Endothelial cell of umbilical vein (primary cell): ENCODE measurements at regions not wholly inside any gene's neighbourhood (a gene's known extent, or its start where the extent isn't known, plus 50 kb on each side); places are given as distances from the start of the nearest gene placed in this dataset.

ENCODE experiments used
- BruUV-seq: library from RNA; stranded (reverse); fragments of 400-500 nt; replicated peaks from 2 replicates; lab custom pipeline; 2021; lab: Mats Ljungman, UMichigan
- CTCF ChIA-PET: fragments of 300-600, 350-600 bp; sonication (Branson Sonifier 250); formaldehyde crosslinking; loops from one replicate; lab custom pipeline; 2021; ENCODE audit warnings: antibody characterized with exemption, inconsistent platforms; lab: Charles Lee
- POLR2A ChIA-PET: fragments of 300-600, 350-600 bp; sonication (Branson Sonifier 250); formaldehyde crosslinking; loops from one replicate; lab custom pipeline; 2021; ENCODE audit warnings: antibody characterized with exemption, inconsistent platforms; lab: Charles Lee
- DNase-seq: peaks from one replicate; pipeline ENCODE4 v3.0.0-alpha.2; 2011; ENCODE audit warnings: low read depth, low spot score
- FAIRE-seq: peaks from 2 replicates; lab custom pipeline; 2011; peaks lifted over from hg19 to GRCh38; lab: Jason Lieb, UNC
- H2AFZ ChIP-seq: 2 replicates; pipeline ENCODE4 v1.6.0; 2012; ENCODE audit warnings: low read depth, low read length, control low read depth, inconsistent platforms
- H3K27ac ChIP-seq: 2 replicates; pipeline ENCODE4 v1.5.1; 2011; ENCODE audit warnings: low read depth, mild to moderate bottlenecking, control low read depth, low read length, moderate library complexity; ENCODE audit not compliant: insufficient read depth
- H3K27me3 ChIP-seq, 2 experiments: 2 replicates each; pipeline versions ENCODE4 v1.6.0 to v1.6.1; 2011; ENCODE audit warnings: low read length in 2 of 2, mixed read lengths in 1 of 2; ENCODE audit not compliant: control insufficient read depth in 2 of 2, insufficient read depth in 2 of 2
- H3K36me3 ChIP-seq, 2 experiments: 2 replicates in 1 of 2; 3 replicates in 1 of 2; pipeline ENCODE4 v1.5.1; 2011; ENCODE audit warnings: low read length in 2 of 2, mild to moderate bottlenecking in 1 of 2, moderate library complexity in 1 of 2; ENCODE audit not compliant: control insufficient read depth in 2 of 2, insufficient read depth in 2 of 2; ENCODE audit errors: extremely low read depth in 1 of 2
- H3K4me1 ChIP-seq: 3 replicates; pipeline ENCODE4 v1.5.1; 2011; ENCODE audit warnings: mild to moderate bottlenecking, low read length; ENCODE audit not compliant: control insufficient read depth, insufficient read depth; ENCODE audit errors: extremely low read depth
- H3K4me2 ChIP-seq: 2 replicates; pipeline ENCODE4 v1.6.1; 2011; ENCODE audit warnings: low read length, control low read depth, mixed read lengths; ENCODE audit not compliant: insufficient read depth
- H3K4me3 ChIP-seq, 3 experiments: fragments of 200-600 bp in 1 of 3; sonication (generic), shearing (Covaris generic) in 1 of 3; replicated peaks in 1 of 3; 2 replicates each; pipeline ENCODE4 v1.5.1; 2011 to 2016; ENCODE audit warnings: control low read depth in 3 of 3, low read length in 3 of 3, mild to moderate bottlenecking in 2 of 3, inconsistent platforms in 1 of 3, low read depth in 1 of 3, moderate library complexity in 1 of 3; ENCODE audit not compliant: insufficient read depth in 1 of 3
- H3K79me2 ChIP-seq: 2 replicates; pipeline ENCODE4 v1.6.0; 2012; ENCODE audit warnings: low read length, inconsistent platforms; ENCODE audit not compliant: control insufficient read depth, insufficient read depth
- H3K9ac ChIP-seq: replicated peaks from 2 replicates; pipeline ENCODE3; 2011; ENCODE audit warnings: low read length, control low read depth; ENCODE audit not compliant: insufficient read depth; ENCODE audit errors: extremely low read depth
- H3K9me1 ChIP-seq: replicated peaks from 3 replicates; pipeline ENCODE4 v1.6.0; 2011; ENCODE audit warnings: mild to moderate bottlenecking, low read length; ENCODE audit not compliant: control insufficient read depth, insufficient read depth; ENCODE audit errors: extremely low read depth
- H3K9me3 ChIP-seq: replicated peaks from 2 replicates; pipeline ENCODE4 v1.5.1; 2012; ENCODE audit warnings: low read length, inconsistent platforms; ENCODE audit not compliant: control insufficient read depth, insufficient read depth
- H4K20me1 ChIP-seq: replicated peaks from 2 replicates; pipeline ENCODE3; 2011; ENCODE audit warnings: mild to moderate bottlenecking, low read length; ENCODE audit not compliant: control insufficient read depth, insufficient read depth; ENCODE audit errors: extremely low read depth
- EZH2 ChIP-seq: IDR thresholded peaks from 2 replicates; pipeline ENCODE4 v1.6.1; 2012; ENCODE audit warnings: borderline replicate concordance, low read depth, mild to moderate bottlenecking, moderate library complexity, low read length, inconsistent platforms; ENCODE audit not compliant: severe bottlenecking
- FOS ChIP-seq: IDR thresholded peaks from 2 replicates; pipeline ENCODE4 v1.6.1; 2011; ENCODE audit warnings: mild to moderate bottlenecking, low read length, moderate library complexity, borderline replicate concordance; ENCODE audit not compliant: insufficient read depth
- GATA2 ChIP-seq: IDR thresholded peaks from 2 replicates; pipeline ENCODE4 v1.7.0; 2011; ENCODE audit warnings: low read depth, mild to moderate bottlenecking, moderate library complexity, mixed read lengths, low read length; ENCODE audit not compliant: insufficient read length, insufficient read depth
- JUN ChIP-seq: IDR thresholded peaks from 2 replicates; pipeline ENCODE4 v1.6.1; 2011; ENCODE audit warnings: borderline replicate concordance, low read depth; ENCODE audit not compliant: insufficient read length, insufficient read depth
- MAX ChIP-seq: IDR thresholded peaks from 2 replicates; pipeline ENCODE4 v1.6.1; 2011; ENCODE audit not compliant: insufficient read depth, insufficient read length
- MYC ChIP-seq: IDR thresholded peaks from one replicate; pipeline ENCODE4 v1.6.1; 2011; ENCODE audit warnings: mild to moderate bottlenecking, low read depth, low read length
- POLR2A ChIP-seq: IDR thresholded peaks from 2 replicates; pipeline ENCODE4 v1.6.1; 2012; ENCODE audit warnings: low read depth, mild to moderate bottlenecking, control low read depth, low read length
- POLR2AphosphoS5 ChIP-seq: IDR thresholded peaks from 2 replicates; pipeline ENCODE4 v1.6.1; 2012; ENCODE audit warnings: low read depth, mild to moderate bottlenecking, control low read depth, low read length, moderate library complexity; ENCODE audit not compliant: insufficient read depth
- dilution Hi-C: fragments of 300-500 bp; cut with MboI; formaldehyde crosslinking; loops from one replicate; pipeline ENCODE4 v1.15.0; 2019; ENCODE audit warnings: low sequenced_read_pairs; ENCODE audit not compliant: extremely low pct_ligation_motif_present
- intact Hi-C: fragments of 100-400 bp; cut with micrococcal nuclease; formaldehyde crosslinking; loops from one replicate; pipeline ENCODE4 v1.10.0; 2022
- TF ChIP-seq, protein P1 (sequence below), 2 donors: IDR thresholded peaks; 1 replicate in 1 of 2; 2 replicates in 1 of 2; pipeline ENCODE4 v1.5.1; 2011; ENCODE audit warnings: low read length in 2 of 2, mild to moderate bottlenecking in 2 of 2, moderate library complexity in 2 of 2, control low read depth in 1 of 2, inconsistent platforms in 1 of 2, low read depth in 1 of 2; ENCODE audit not compliant: insufficient read depth in 1 of 2; ENCODE audit errors: extremely low read depth in 1 of 2

DNA sequence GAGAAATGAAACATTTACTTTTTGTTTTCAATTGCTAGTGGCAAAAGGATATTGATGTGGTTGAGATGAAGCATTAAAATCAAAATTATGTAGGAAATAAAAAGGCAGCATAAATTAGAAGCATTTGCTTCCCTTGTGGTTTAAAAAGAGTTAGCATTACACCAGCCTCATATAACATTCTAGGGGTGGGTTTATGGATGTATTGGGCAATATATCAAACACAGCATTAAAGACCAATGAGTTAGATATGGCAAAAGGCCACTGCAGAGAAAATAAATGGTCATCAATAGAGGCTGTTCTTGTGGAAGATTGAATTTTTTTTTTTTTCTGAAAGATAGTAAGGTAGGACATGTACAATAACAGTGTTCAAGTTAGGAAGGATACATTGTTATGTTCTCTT lies 473.0 kb downstream of the TLR4 start:
- no peak overlapping the region for H2AFZ ChIP-seq
- H4K20me1 ChIP-seq: no peaks in the 10 kb centered on the region
- H3K4me2 ChIP-seq: no peak overlapping the region
- FAIRE-seq: no peak
- no peaks in the 10 kb centered on the region for H3K4me1 ChIP-seq
- TF ChIP-seq FOS (no peak), POLR2AphosphoS5 (no peak), POLR2A (no peak), MAX (no peak), GATA2 (no peak), MYC (no peak), EZH2 (no peak), JUN (no peak)
- TF ChIP-seq, protein P1, sequence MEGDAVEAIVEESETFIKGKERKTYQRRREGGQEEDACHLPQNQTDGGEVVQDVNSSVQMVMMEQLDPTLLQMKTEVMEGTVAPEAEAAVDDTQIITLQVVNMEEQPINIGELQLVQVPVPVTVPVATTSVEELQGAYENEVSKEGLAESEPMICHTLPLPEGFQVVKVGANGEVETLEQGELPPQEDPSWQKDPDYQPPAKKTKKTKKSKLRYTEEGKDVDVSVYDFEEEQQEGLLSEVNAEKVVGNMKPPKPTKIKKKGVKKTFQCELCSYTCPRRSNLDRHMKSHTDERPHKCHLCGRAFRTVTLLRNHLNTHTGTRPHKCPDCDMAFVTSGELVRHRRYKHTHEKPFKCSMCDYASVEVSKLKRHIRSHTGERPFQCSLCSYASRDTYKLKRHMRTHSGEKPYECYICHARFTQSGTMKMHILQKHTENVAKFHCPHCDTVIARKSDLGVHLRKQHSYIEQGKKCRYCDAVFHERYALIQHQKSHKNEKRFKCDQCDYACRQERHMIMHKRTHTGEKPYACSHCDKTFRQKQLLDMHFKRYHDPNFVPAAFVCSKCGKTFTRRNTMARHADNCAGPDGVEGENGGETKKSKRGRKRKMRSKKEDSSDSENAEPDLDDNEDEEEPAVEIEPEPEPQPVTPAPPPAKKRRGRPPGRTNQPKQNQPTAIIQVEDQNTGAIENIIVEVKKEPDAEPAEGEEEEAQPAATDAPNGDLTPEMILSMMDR (IDR thresholded peaks at IDR 0.05; ENCODE audit: extremely low read depth in 1 of 2, insufficient read depth in 1 of 2, low read depth in 1 of 2, low read length in 2 of 2): no peak
- dilution Hi-C loops (no loop called here), intact Hi-C loops (no loop called here)
- no peak for DNase-seq
- H3K4me3 ChIP-seq: no peak overlapping the region
- no peaks in the 10 kb centered on the region for H3K79me2 ChIP-seq
- ChIA-PET CTCF (no interaction called here), POLR2A (no interaction called here)
- H3K9ac ChIP-seq: no peak overlapping the region
- no peaks in the 10 kb centered on the region for H3K9me3 ChIP-seq
- H3K9me1 ChIP-seq: no peaks in the 10 kb centered on the region
- no peak overlapping the region for H3K27ac ChIP-seq
- no peaks in the 10 kb centered on the region for H3K36me3 ChIP-seq
- no TSS peak for BruUV-seq
- H3K27me3 ChIP-seq: no peaks in the 10 kb centered on the region
